ENCODE measurements at regions not wholly inside any gene's neighbourhood (a gene's known extent, or its start where the extent isn't known, plus 50 kb on each side); places are given as distances from the start of the nearest gene placed in this dataset.
"Not testable (repeated sequence)": the region's sequence is repeated elsewhere in the genome, so short reads cannot be mapped to it uniquely, and the experiment has no call there.

- no peak for DNase-seq
These were observed 51.9 kb upstream of the NMUR2 start for GRCh38 chr5:152456815-152457443.

- no peak for DNase-seq
These were observed 57.1 kb upstream of the NMUR2 start for GRCh38 chr5:152462021-152462721.

GRCh38 chr5:152464048-152464447 is 59.0 kb upstream of the NMUR2 start:
- no peak for DNase-seq

DNA sequence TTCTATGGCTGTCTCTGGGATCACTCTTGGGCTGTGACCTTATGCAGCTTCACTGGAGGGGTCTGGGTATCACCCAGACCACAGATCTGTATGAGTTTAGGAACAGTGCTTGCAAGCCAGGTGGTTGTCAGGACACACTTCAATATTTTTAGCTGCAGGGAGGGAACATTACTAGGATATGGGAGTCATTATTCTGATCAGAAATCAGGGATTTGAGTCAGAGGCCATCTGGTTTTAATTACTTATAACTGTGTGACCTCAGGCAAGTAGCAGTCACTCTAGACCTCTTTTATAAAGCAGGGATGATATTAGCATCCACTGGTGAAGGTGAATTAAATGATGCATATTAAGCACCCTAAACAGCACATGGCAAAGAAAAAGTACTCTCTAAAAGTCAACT is 60.1 kb upstream of the NMUR2 start:
- DNase-seq, result no peak

DNA sequence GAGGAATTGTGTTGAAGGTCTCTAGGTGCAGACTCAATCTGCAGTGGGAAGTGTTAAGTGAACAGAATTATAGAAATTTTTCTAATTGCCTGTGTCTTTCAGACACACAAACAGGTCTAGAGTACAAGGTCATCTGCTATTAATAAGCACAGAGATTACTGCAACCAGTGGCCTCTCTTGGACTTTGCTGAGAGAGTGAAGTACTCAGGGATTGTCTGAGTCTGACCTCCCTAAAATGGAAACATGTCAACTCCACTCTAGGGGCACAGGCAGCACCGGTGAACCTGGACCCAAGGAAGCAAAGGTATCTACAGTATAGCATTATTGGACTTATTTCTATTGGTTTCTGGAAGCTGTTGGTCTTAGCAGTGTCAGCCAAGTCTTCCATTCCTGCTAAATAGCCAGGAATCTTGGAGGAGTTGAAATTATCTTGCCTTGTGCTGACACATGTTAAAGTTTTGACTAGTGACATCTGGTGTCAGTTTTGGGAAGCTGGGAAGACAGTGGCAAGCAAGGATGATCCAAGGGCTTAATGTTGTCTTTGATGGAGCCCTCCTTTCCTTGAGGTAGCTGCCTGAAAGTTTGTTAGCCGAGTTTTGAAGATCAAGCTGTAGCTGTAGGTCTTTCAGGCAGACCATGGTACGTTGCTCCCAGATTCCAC is 61.1 kb upstream of the NMUR2 start:
- DNase-seq, result no peak

DNA sequence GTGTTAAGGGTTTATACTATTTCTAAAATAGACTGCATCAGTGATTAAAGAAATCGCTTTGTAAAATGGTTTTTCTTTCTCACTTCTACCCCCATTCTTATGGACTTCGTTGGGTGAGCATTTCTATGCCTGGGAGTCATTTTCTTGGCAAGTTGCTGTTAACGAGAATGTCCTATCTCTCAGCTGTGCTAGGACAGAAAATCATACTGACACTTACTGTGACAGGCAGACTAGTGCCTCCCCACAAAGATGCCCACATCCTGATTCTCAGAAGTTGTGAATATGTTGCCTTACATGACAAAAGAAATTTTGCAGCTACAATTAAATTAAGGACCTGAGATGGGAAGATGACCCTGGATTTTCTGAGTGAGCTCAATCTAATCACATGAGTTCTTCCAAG is 65.1 kb upstream of the NMUR2 start:
- DNase-seq, result peak; percentile 6

GRCh38 chr5:152472083-152472482 is 67.0 kb upstream of the NMUR2 start:
- no peak for DNase-seq

DNA sequence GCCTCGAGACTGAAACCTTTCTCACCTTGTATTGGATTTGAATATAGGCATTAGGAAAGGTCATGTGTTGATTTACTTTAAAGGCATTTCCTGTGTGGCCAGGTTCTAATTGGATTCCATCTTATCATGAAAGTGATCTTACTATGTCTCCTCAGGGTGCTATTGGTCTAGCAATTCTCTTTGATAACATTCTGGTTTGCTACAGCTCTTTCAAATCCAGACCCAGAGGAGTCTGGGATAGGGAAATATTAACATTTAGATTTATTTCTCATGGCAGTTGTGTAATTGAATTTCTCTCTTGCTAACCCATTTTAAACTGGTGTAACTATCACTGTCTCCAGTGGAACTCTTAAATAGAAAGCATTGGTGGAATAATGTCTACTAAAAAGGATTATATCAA is 69.9 kb upstream of the NMUR2 start:
- no peak for DNase-seq

GRCh38 chr5:152477536-152477935 is 72.5 kb upstream of the NMUR2 start:
- no peak for DNase-seq

GRCh38 chr5:152479866-152480265 is 74.8 kb upstream of the NMUR2 start:
- DNase-seq, result not testable (repeated sequence)

DNA sequence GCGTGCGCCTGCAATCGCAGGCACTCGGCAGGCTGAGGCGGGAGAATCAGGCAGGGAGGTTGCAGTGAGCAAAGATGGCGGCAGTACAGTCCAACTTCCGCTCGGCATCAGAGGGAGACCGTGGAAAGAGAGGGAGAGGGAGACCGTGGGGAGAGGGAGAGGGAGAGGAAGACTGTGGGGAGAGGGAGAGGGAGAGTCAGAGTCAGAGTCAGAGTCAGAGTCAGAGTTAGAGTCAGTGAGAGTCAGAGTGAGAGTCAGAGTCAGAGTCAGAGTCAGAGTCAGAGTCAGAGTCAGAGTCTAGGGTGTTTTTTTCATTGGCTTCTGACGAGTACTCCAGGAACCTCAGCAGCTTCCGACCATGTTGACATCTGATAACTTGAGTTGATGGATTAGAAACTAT is 75.6 kb upstream of the NMUR2 start:
- not testable (repeated sequence) for DNase-seq

DNA sequence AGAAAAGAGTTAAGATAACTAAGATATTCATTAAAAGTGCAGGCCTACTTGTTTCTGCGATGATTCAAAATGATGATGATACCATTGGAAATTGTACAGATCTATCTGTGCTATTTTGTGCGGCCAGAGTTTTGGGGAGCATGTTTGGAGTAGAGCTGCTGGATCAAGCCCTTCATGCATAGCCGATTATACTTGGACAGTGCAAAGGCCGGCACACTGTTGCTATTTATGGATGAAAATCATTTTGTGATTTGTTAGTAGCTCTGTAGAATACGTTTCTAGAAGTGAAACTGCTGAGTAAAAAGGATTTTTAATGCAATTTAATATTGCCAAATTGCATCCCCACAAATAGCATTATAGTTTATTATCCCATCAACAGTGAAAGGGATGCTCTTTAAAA is 82.1 kb upstream of the NMUR2 start:
- DNase-seq, result no peak

DNA sequence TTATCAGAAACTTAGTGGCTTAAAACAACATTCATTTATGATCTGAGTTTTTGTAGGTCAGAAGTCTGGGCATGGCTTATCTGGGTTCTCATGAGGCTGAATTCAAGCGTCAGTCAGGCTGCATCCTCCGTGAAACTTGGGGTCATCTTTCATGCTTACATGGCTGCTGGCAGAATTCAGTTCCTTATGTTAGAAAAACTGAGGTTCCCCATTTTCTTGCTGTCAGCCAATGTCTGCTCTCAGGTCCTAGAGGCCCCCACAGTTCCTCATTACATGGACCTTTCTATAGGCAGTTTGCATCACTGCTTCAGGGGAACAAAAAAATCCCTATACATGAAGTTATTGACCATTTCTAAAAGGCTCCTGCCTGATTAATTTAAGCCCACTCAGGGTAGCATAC is 83.8 kb upstream of the NMUR2 start:
- no peak for DNase-seq

GRCh38 chr5:152499814-152500535 is 94.9 kb upstream of the NMUR2 start:
- no peak for DNase-seq

GRCh38 chr5:152501294-152501693 is 96.2 kb upstream of the NMUR2 start:
- DNase-seq, result no peak

GRCh38 chr5:152503206-152503605 is 98.1 kb upstream of the NMUR2 start:
- DNase-seq, result no peak

GRCh38 chr5:152505442-152506042 is 100.5 kb upstream of the NMUR2 start:
- peak; percentile 40 for DNase-seq

DNA sequence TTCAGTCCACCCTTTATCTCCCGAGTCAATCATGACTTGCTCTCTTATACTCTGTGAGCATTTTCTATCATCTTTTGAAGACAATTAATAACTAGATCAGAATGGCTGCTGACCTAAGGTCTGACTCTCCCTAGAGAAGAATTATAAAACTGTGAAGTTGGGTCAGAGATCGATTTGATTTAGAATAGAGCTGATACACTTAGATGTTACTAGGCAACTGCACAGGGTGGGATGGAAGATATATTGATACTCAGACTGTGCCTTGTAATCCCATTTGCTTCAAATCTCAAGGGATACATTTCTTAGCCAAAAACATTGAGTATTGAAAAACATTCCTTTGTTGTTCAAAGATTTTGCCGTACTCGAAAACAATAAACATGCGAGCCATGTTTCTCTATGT is 106.0 kb upstream of the NMUR2 start:
- no peak for DNase-seq

DNA sequence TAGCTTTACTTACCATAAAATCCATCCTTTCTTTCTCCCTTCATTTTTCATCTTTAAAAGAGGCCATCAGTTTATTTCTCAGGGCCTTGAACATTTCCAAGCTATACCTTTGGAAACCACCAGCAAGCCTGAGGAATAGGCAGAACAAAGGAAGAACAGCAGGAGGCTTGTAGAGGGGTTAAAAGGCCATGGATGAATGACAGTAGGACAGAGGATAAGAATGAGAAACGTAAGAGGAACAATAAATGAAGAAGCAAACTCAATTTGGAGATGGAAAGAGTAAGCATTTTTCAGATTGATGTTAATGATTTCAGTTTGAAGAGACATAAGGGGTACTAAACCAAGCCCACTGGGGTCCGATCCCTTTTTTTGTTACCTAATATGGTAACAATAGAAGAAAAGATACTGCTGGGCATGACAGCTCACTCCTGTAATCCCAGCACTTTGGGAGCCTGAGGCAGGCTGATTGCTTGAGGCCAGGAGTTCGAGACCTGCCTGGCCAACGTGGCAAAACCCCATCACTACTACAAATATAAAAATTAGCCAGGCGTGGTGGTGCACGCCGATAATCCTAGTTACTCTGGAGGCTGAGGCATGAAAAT is 106.6 kb upstream of the NMUR2 start:
- DNase-seq, result no peak

- peak; percentile 7 for DNase-seq
These were observed 109.8 kb upstream of the NMUR2 start for GRCh38 chr5:152514827-152515397.

DNA sequence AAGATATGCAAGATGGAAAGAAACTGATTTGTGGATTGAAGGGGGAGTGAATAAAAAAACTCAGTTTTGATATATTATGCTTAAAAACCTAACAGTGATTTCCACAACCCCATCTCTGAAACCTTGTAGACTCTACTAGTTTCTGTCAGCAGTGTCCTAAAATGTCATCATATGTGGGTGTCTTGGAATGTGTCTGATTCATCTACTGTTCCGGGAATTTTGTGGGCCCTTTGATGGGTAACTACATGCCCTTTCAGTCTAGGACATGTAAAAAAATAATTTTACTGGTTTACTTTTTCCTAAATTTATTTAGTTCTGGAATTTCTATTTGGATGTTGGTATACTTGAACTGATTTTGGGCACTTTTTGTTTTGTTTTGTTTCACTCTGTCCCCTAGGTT is 118.9 kb upstream of the NMUR2 start:
- no peak for DNase-seq

- DNase-seq, result no peak
These were observed 122.4 kb upstream of the NMUR2 start for GRCh38 chr5:152527358-152528052.
